Uterus (tissue), 2 donors: ENCODE measurements at regions not wholly inside any gene's neighbourhood (a gene's known extent, or its start where the extent isn't known, plus 50 kb on each side); places are given as distances from the start of the nearest gene placed in this dataset.
"Not testable (repeated sequence)": the region's sequence is repeated elsewhere in the genome, so short reads cannot be mapped to it uniquely, and the experiment has no call there.

Experiments
- CTCF ChIP-seq, 4 experiments: fragments of 200-600 bp in 2 of 4; fragments of 450-650 bp in 2 of 4; sonication (generic) in 2 of 4; IDR thresholded peaks; one replicate each; pipeline ENCODE4 v1.5.1; 2016 to 2019; ENCODE audit warnings: antibody characterized with exemption in 4 of 4, mild to moderate bottlenecking in 2 of 4, moderate library complexity in 1 of 4
- POLR2A ChIP-seq, 2 donors: fragments of 450-650 bp; IDR thresholded peaks; one replicate each; pipeline ENCODE4 v1.6.1; 2016; ENCODE audit warnings: antibody characterized with exemption in 2 of 2, mild to moderate bottlenecking in 1 of 2, moderate library complexity in 1 of 2

DNA sequence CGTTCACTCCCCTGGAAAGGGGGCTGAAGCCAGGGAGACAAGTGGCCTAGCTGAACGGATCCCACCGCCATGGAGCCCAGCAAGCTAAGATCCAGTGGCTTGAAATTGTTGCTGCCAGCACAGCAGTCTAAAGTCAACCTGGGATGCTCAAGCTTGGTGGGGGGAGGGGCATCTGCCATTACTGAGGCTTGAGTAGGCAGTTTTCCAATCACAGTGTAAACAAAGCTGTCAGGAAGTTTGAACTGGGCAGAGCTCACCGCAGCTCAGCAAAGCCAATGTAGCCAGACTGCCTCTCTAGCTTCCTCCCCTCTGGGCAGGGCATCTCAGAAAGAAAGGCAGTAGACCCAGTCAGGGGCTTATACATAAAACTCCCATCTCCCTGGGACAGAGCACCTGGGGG is 470.0 kb upstream of the DIAPH2 start:
- TF ChIP-seq CTCF, POLR2A (IDR thresholded peaks at IDR 0.05): not testable (repeated sequence)
